SK-N-SH (cell line): ENCODE measurements at regions not wholly inside any gene's neighbourhood (a gene's known extent, or its start where the extent isn't known, plus 50 kb on each side); places are given as distances from the start of the nearest gene placed in this dataset.

Source experiments
- CTCF ChIA-PET: fragments of 300-600, 350-600 bp; formaldehyde crosslinking; extraction: SDS; loops from one replicate; lab custom pipeline; 2021; lab: Yijun Ruan, JAX
- POLR2A ChIA-PET: fragments of 350-600 bp; sonication (Branson Sonifier 250); formaldehyde crosslinking; extraction: SDS; loops from one replicate; lab custom pipeline; 2020; ENCODE audit warnings: antibody characterized with exemption, inconsistent platforms; lab: Yijun Ruan, JAX
- DNase-seq: peaks from one replicate; pipeline ENCODE4 v3.0.0; 2012
- H2AFZ ChIP-seq: fragments of 200-600 bp; sonication (generic); 2 replicates; pipeline ENCODE4 v1.8.1; 2016; ENCODE audit warnings: antibody characterized with exemption, mild to moderate bottlenecking, low read depth
- H3F3A ChIP-seq: fragments of 200-600 bp; sonication (generic); replicated peaks from 2 replicates; pipeline ENCODE3; 2016; ENCODE audit warnings: antibody characterized with exemption, mild to moderate bottlenecking; ENCODE audit not compliant: insufficient read depth
- H3K27ac ChIP-seq, 2 experiments: fragments of 200-500 bp in 1 of 2; fragments of 200-600 bp in 1 of 2; sonication (Bioruptor generic) in 1 of 2; sonication (generic), shearing (Covaris generic) in 1 of 2; 2 replicates each; pipeline versions ENCODE4 v1.5.1 to v1.6.1; 2014 to 2016; ENCODE audit warnings: low read depth in 2 of 2, inconsistent platforms in 1 of 2, low read length in 1 of 2, mild to moderate bottlenecking in 1 of 2, mixed read lengths in 1 of 2
- H3K27me3 ChIP-seq: fragments of 200-600 bp; sonication (generic), shearing (Covaris generic); 2 replicates; pipeline ENCODE4 v1.6.1; 2016; ENCODE audit warnings: mixed run types; ENCODE audit not compliant: insufficient read depth
- H3K36me3 ChIP-seq, 2 experiments: fragments of 200-500 bp in 1 of 2; fragments of 200-600 bp in 1 of 2; sonication (Bioruptor generic) in 1 of 2; sonication (generic) in 1 of 2; replicated peaks in 1 of 2; 2 replicates each; pipeline versions ENCODE3 to v1.5.1; 2014 to 2016; ENCODE audit warnings: low read length in 1 of 2, mild to moderate bottlenecking in 1 of 2; ENCODE audit not compliant: insufficient read depth in 2 of 2, control insufficient read depth in 1 of 2
- H3K4me1 ChIP-seq, 2 experiments: fragments of 200-500 bp in 1 of 2; fragments of 200-600 bp in 1 of 2; sonication (Bioruptor generic) in 1 of 2; sonication (generic), shearing (Covaris generic) in 1 of 2; 2 replicates each; pipeline versions ENCODE4 v1.5.1 to v1.6.1; 2014 to 2016; ENCODE audit warnings: low read depth in 1 of 2, low read length in 1 of 2, mixed run types in 1 of 2; ENCODE audit not compliant: insufficient read depth in 2 of 2, control insufficient read depth in 1 of 2
- H3K4me2 ChIP-seq: fragments of 200-600 bp; sonication (generic), shearing (Covaris generic); 2 replicates; pipeline ENCODE4 v1.6.1; 2017; ENCODE audit warnings: mixed run types
- H3K4me3 ChIP-seq, 2 experiments: fragments of 200-500 bp in 1 of 2; fragments of 200-600 bp in 1 of 2; sonication (Bioruptor generic) in 1 of 2; sonication (generic), shearing (Covaris generic) in 1 of 2; 2 replicates each; pipeline versions ENCODE4 v1.5.1 to v1.8.1; 2014 to 2016; ENCODE audit warnings: low read depth in 2 of 2, inconsistent platforms in 1 of 2, low read length in 1 of 2, mild to moderate bottlenecking in 1 of 2, mixed read lengths in 1 of 2, moderate library complexity in 1 of 2
- H3K79me2 ChIP-seq: fragments of 200-600 bp; sonication (generic); 2 replicates; pipeline ENCODE4 v1.8.1; 2017; ENCODE audit warnings: mild to moderate bottlenecking; ENCODE audit not compliant: insufficient read depth
- H3K9ac ChIP-seq: fragments of 200-600 bp; sonication (generic); 2 replicates; pipeline ENCODE4 v1.6.1; 2017; ENCODE audit warnings: mixed run types
- H3K9me2 ChIP-seq: fragments of 200-600 bp; sonication (generic); 2 replicates; pipeline ENCODE4 v1.6.1; 2017; ENCODE audit warnings: mixed run types
- H3K9me3 ChIP-seq: fragments of 200-600 bp; sonication (generic); 2 replicates; pipeline ENCODE4 v1.6.1; 2017; ENCODE audit warnings: mixed run types, mild to moderate bottlenecking, moderate library complexity
- H4K20me1 ChIP-seq: fragments of 200-600 bp; sonication (generic); 2 replicates; pipeline ENCODE4 v1.6.1; 2017; ENCODE audit warnings: mild to moderate bottlenecking, mixed run types; ENCODE audit not compliant: insufficient read depth
- CHD2 ChIP-seq: fragments of 150-350 bp; IDR thresholded peaks from 2 replicates; pipeline ENCODE4 v1.6.1; 2018; ENCODE audit warnings: low read length; ENCODE audit not compliant: partially characterized antibody
- FOXJ3 ChIP-seq: sonication (generic); formaldehyde crosslinking; IDR thresholded peaks from 2 replicates; pipeline ENCODE4 v1.5.1; 2020; ENCODE audit warnings: mild to moderate bottlenecking, missing genetic modification reagents
- GATA2 ChIP-seq: sonication (generic); formaldehyde crosslinking; IDR thresholded peaks from 2 replicates; pipeline ENCODE4 v1.5.0; 2020; ENCODE audit warnings: mild to moderate bottlenecking, missing genetic modification reagents
- MEF2A ChIP-seq: IDR thresholded peaks from 2 replicates; pipeline ENCODE4 v1.4.0; 2012; ENCODE audit warnings: low read depth, borderline replicate concordance
- NRF1 ChIP-seq: IDR thresholded peaks from 2 replicates; pipeline ENCODE4 v1.6.1; 2012; ENCODE audit warnings: low read depth, mild to moderate bottlenecking, low read length
- RAD21 ChIP-seq: IDR thresholded peaks from 2 replicates; pipeline ENCODE4 v1.6.1; 2012; ENCODE audit warnings: mild to moderate bottlenecking, low read length
- SMC3 ChIP-seq: IDR thresholded peaks from 2 replicates; pipeline ENCODE4 v1.6.1; 2012; ENCODE audit warnings: low read depth, low read length, improper control_type of control experiment
- TAF1 ChIP-seq: IDR thresholded peaks from 2 replicates; pipeline ENCODE4 v1.6.1; 2012; ENCODE audit warnings: low read depth, mild to moderate bottlenecking, low read length, moderate library complexity, borderline replicate concordance
- TEAD4 ChIP-seq: IDR thresholded peaks from 2 replicates; pipeline ENCODE4 v1.4.0; 2012; ENCODE audit warnings: mild to moderate bottlenecking, borderline replicate concordance; ENCODE audit not compliant: insufficient read depth
- WGBS: methylation state at CpG from one replicate; pipeline ENCODE4 v1.1.6; 2017; ENCODE audit warnings: low lambda C conversion rate; 5-methylcytosine and 5-hydroxymethylcytosine counted together
- TF ChIP-seq, protein P1 (sequence below): IDR thresholded peaks from 2 replicates; pipeline ENCODE4 v1.4.0; 2012; ENCODE audit warnings: low read depth, borderline replicate concordance
- TF ChIP-seq, protein P2 (sequence below): fragments of 150-350 bp; IDR thresholded peaks from 2 replicates; pipeline ENCODE4 v1.6.1; 2017; ENCODE audit warnings: antibody characterized with exemption, low read length, low read depth, borderline replicate concordance
- TF ChIP-seq, protein P3 (sequence below): fragments of 200-600 bp; sonication (generic); IDR thresholded peaks from 2 replicates; pipeline ENCODE4 v1.6.1; 2017; ENCODE audit warnings: antibody characterized with exemption, mild to moderate bottlenecking, moderate library complexity
- TF ChIP-seq, protein P4 (sequence below): IDR thresholded peaks from 2 replicates; pipeline ENCODE4; 2012
- TF ChIP-seq, protein P5 (sequence below): IDR thresholded peaks from 2 replicates; pipeline ENCODE4 v1.6.1; 2012; ENCODE audit warnings: mild to moderate bottlenecking, low read depth, low read length, moderate library complexity

DNA sequence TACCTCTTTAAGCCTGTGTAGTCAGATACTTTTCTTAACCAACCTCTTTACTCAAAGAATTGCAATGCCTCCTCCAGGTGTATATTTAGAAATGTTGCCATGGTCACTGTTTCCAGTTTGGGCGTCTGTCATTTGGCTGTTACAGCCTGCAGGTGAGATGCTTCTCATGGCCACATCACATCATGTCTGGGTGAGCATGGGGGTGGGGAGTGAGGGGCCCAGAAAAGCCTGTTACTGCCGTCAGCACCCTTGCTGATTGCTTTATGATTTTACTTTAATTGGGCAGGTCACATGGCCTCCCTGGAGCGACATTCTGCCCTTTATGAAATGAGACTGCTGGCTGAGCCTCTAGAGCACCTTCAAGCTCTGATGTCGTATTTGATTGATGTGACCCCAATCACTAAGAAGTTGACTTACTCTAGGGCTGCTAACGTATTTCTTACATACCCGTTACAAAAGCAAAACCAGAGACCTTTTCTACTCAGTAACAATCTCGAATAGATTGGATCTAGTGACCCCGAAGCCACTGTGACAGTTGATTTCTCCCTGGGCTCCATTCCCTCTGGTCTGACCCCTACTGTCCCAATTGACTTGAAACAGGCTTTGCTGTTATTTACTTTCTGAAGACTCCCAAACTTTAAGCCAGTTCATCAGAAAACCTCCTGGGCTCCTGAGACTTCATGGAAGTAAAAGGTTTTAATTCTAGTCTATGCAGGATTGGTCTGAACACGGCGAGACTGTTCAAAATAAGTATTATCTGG, 60.7 kb downstream of the OTUD1 start:
- Histone ChIP-seq H3K4me1 (no peaks in the 10 kb centered on the region), H3K79me2 (no peaks in the 10 kb centered on the region), H3K9me2 (no peaks in the 10 kb centered on the region), H3F3A (no peaks in the 10 kb centered on the region), H3K27me3 (no peaks in the 10 kb centered on the region), H3K4me2 (no peak overlapping the region), H3K9ac (no peak overlapping the region), H3K4me3 (no peak overlapping the region), H3K36me3 (no peaks in the 10 kb centered on the region), H4K20me1 (no peaks in the 10 kb centered on the region), H2AFZ (no peak overlapping the region)
- no peak for DNase-seq
- 57% methylated on average over 10 of the region's 10 CpGs for WGBS
- CTCF ChIA-PET, result interaction anchor here (0.7 kb wide), 1 partner anchor 16 kb away, joined by 3 read pairs; no protein-coding TSS in a partner anchor
- TF ChIP-seq MEF2A, result no peak
- no peak for TF ChIP-seq SMC3
- TF ChIP-seq, protein P1, sequence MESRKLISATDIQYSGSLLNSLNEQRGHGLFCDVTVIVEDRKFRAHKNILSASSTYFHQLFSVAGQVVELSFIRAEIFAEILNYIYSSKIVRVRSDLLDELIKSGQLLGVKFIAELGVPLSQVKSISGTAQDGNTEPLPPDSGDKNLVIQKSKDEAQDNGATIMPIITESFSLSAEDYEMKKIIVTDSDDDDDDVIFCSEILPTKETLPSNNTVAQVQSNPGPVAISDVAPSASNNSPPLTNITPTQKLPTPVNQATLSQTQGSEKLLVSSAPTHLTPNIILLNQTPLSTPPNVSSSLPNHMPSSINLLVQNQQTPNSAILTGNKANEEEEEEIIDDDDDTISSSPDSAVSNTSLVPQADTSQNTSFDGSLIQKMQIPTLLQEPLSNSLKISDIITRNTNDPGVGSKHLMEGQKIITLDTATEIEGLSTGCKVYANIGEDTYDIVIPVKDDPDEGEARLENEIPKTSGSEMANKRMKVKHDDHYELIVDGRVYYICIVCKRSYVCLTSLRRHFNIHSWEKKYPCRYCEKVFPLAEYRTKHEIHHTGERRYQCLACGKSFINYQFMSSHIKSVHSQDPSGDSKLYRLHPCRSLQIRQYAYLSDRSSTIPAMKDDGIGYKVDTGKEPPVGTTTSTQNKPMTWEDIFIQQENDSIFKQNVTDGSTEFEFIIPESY, result no peak
- no peak for TF ChIP-seq GATA2 (CRISPR knock-in tag)
- no peak for TF ChIP-seq NRF1
- TF ChIP-seq FOXJ3 (CRISPR knock-in tag), result no peak
- no peak for TF ChIP-seq CHD2
- no peak for TF ChIP-seq RAD21
- TF ChIP-seq, all 33 proteins: peak for 0
- no peaks in the 10 kb centered on the region for H3K9me3 ChIP-seq
- H3K27ac ChIP-seq, result no peak overlapping the region
- POLR2A ChIA-PET, result no interaction called here

DNA sequence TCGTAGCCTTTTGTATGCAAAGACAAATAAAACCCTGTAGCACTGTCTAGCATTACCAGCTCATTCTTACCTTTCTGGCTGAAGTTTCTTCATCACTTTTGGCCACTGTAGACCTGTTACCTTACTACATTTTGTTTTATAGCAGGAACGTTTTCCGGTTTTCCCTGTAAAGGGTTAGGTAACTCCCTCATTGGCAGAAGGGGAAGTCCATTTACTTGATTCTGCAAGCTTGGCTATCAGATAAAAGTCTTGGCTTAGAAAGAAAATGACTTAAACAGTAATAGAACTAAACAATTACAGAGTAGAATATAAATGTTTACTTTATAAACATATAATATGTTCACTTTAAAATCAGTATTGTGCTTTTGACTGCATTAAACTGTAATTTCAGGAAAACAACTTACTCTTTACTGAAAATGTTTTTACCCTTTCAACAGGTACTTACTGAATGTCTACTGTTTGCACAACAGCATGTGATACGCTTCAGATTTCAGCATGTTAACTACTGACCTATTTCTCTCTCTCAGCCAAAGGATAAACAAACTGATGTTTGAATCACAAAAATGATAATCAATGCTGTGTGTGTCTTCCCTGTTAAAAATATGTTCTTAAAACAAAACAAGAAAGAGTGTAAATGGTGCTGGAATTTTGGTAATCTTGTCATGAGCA, 67.1 kb downstream of the OTUD1 start:
- Histone ChIP-seq H3K4me2 (no peak overlapping the region), H3K9ac (no peak overlapping the region), H4K20me1 (no peaks in the 10 kb centered on the region), H3K9me3 (no peaks in the 10 kb centered on the region), H3K4me1 (no peaks in the 10 kb centered on the region), H3K9me2 (no peaks in the 10 kb centered on the region), H2AFZ (no peak overlapping the region), H3K4me3 (no peak overlapping the region), H3K27me3 (no peaks in the 10 kb centered on the region; the same call in 1 of the 2 replicates), H3F3A (no peaks in the 10 kb centered on the region), H3K36me3 (no peaks in the 10 kb centered on the region), H3K27ac (no peak overlapping the region), H3K79me2 (no peaks in the 10 kb centered on the region)
- ChIA-PET CTCF (interaction anchor here (1.8 kb wide), 1 partner anchor 191 kb away, joined by 4 read pairs; no protein-coding TSS in a partner anchor), POLR2A (no interaction called here)
- DNase-seq, result no peak
- 74% methylated on average over 4 of the region's 4 CpGs for WGBS
- TF ChIP-seq, protein P2, sequence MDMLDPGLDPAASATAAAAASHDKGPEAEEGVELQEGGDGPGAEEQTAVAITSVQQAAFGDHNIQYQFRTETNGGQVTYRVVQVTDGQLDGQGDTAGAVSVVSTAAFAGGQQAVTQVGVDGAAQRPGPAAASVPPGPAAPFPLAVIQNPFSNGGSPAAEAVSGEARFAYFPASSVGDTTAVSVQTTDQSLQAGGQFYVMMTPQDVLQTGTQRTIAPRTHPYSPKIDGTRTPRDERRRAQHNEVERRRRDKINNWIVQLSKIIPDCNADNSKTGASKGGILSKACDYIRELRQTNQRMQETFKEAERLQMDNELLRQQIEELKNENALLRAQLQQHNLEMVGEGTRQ, result no peak
- TF ChIP-seq RAD21 (no peak), TEAD4 (no peak), CHD2 (no peak), TAF1 (no peak), GATA2 (CRISPR knock-in tag) (no peak)
- TF ChIP-seq, protein P3, sequence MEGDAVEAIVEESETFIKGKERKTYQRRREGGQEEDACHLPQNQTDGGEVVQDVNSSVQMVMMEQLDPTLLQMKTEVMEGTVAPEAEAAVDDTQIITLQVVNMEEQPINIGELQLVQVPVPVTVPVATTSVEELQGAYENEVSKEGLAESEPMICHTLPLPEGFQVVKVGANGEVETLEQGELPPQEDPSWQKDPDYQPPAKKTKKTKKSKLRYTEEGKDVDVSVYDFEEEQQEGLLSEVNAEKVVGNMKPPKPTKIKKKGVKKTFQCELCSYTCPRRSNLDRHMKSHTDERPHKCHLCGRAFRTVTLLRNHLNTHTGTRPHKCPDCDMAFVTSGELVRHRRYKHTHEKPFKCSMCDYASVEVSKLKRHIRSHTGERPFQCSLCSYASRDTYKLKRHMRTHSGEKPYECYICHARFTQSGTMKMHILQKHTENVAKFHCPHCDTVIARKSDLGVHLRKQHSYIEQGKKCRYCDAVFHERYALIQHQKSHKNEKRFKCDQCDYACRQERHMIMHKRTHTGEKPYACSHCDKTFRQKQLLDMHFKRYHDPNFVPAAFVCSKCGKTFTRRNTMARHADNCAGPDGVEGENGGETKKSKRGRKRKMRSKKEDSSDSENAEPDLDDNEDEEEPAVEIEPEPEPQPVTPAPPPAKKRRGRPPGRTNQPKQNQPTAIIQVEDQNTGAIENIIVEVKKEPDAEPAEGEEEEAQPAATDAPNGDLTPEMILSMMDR, result no peak
- TF ChIP-seq, protein P4, sequence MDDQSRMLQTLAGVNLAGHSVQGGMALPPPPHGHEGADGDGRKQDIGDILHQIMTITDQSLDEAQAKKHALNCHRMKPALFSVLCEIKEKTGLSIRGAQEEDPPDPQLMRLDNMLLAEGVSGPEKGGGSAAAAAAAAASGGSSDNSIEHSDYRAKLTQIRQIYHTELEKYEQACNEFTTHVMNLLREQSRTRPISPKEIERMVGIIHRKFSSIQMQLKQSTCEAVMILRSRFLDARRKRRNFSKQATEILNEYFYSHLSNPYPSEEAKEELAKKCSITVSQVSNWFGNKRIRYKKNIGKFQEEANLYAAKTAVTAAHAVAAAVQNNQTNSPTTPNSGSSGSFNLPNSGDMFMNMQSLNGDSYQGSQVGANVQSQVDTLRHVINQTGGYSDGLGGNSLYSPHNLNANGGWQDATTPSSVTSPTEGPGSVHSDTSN, result no peak
- TF ChIP-seq, protein P5, sequence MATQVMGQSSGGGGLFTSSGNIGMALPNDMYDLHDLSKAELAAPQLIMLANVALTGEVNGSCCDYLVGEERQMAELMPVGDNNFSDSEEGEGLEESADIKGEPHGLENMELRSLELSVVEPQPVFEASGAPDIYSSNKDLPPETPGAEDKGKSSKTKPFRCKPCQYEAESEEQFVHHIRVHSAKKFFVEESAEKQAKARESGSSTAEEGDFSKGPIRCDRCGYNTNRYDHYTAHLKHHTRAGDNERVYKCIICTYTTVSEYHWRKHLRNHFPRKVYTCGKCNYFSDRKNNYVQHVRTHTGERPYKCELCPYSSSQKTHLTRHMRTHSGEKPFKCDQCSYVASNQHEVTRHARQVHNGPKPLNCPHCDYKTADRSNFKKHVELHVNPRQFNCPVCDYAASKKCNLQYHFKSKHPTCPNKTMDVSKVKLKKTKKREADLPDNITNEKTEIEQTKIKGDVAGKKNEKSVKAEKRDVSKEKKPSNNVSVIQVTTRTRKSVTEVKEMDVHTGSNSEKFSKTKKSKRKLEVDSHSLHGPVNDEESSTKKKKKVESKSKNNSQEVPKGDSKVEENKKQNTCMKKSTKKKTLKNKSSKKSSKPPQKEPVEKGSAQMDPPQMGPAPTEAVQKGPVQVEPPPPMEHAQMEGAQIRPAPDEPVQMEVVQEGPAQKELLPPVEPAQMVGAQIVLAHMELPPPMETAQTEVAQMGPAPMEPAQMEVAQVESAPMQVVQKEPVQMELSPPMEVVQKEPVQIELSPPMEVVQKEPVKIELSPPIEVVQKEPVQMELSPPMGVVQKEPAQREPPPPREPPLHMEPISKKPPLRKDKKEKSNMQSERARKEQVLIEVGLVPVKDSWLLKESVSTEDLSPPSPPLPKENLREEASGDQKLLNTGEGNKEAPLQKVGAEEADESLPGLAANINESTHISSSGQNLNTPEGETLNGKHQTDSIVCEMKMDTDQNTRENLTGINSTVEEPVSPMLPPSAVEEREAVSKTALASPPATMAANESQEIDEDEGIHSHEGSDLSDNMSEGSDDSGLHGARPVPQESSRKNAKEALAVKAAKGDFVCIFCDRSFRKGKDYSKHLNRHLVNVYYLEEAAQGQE, result no peak
